PC-9 (cell line): ENCODE measurements at regions not wholly inside any gene's neighbourhood (a gene's known extent, or its start where the extent isn't known, plus 50 kb on each side); places are given as distances from the start of the nearest gene placed in this dataset.
A peak's percentile ranks its signal among the peaks of the same experiment; 100 is the strongest.

ENCODE experiments used
- BruUV-seq: library from RNA; stranded (reverse); fragments of 400-500 nt; replicated peaks from 2 replicates; lab custom pipeline; 2021; lab: Mats Ljungman, UMichigan
- CTCF ChIA-PET: fragments of 300-600 bp; sonication (Branson Sonifier 250); formaldehyde crosslinking; loops from one replicate; lab custom pipeline; 2022; ENCODE audit warnings: antibody characterized with exemption; lab: Charles Lee
- POLR2A ChIA-PET: fragments of 300-600 bp; sonication (Branson Sonifier 250); formaldehyde crosslinking; loops from one replicate; lab custom pipeline; 2022; ENCODE audit warnings: antibody characterized with exemption; ENCODE audit not compliant: unreplicated experiment; lab: Charles Lee
- DNase-seq, 2 experiments: peaks; one replicate each; pipeline versions ENCODE4 v3.0.0 to v3.0.0-alpha.2; 2015 to 2022; ENCODE audit warnings: mixed read lengths in 1 of 2
- H2AFZ ChIP-seq: fragments of 200-600 bp; sonication (generic); 2 replicates; pipeline ENCODE4 v1.8.1; 2017; ENCODE audit warnings: antibody characterized with exemption
- H3F3A ChIP-seq: fragments of 200-600 bp; sonication (generic); 2 replicates; pipeline ENCODE4 v1.8.1; 2017; ENCODE audit warnings: antibody characterized with exemption, mild to moderate bottlenecking, low read depth; ENCODE audit not compliant: insufficient read depth
- H3K27ac ChIP-seq: fragments of 200-600 bp; sonication (generic); 2 replicates; pipeline ENCODE4 v1.6.1; 2016; ENCODE audit warnings: mixed run types
- H3K27me3 ChIP-seq: fragments of 200-600 bp; sonication (generic); 2 replicates; pipeline ENCODE4 v1.6.1; 2016; ENCODE audit warnings: low read depth, mixed run types; ENCODE audit not compliant: insufficient read depth
- H3K36me3 ChIP-seq: fragments of 200-600 bp; sonication (generic); 2 replicates; pipeline ENCODE4 v1.6.1; 2016; ENCODE audit warnings: low read depth, mixed run types
- H3K4me1 ChIP-seq: fragments of 200-600 bp; sonication (generic); replicated peaks from 2 replicates; pipeline ENCODE4 v1.6.1; 2016; ENCODE audit warnings: mixed run types; ENCODE audit not compliant: insufficient read depth
- H3K4me2 ChIP-seq: fragments of 200-600 bp; sonication (generic); 2 replicates; pipeline ENCODE4 v1.6.1; 2017; ENCODE audit warnings: mixed run types
- H3K4me3 ChIP-seq: fragments of 200-600 bp; sonication (generic); 2 replicates; pipeline ENCODE4 v1.6.1; 2016; ENCODE audit warnings: mixed run types
- H3K79me2 ChIP-seq: fragments of 200-600 bp; sonication (generic); 2 replicates; pipeline ENCODE4 v1.6.1; 2017; ENCODE audit warnings: low read depth, mixed run types
- H3K9me2 ChIP-seq: fragments of 200-600 bp; sonication (generic); 2 replicates; pipeline ENCODE4 v1.8.1; 2017; ENCODE audit warnings: mild to moderate bottlenecking; ENCODE audit not compliant: insufficient read depth
- H3K9me3 ChIP-seq: fragments of 200-600 bp; sonication (generic); 2 replicates; pipeline ENCODE4 v1.8.1; 2016; ENCODE audit warnings: low read depth; ENCODE audit not compliant: insufficient read depth
- H4K20me1 ChIP-seq: fragments of 200-600 bp; sonication (generic); 2 replicates; pipeline ENCODE4 v1.8.1; 2017; ENCODE audit not compliant: insufficient read depth
- EZH2 ChIP-seq: fragments of 200-600 bp; sonication (generic); IDR thresholded peaks from 2 replicates; pipeline ENCODE4 v1.8.0; 2017; ENCODE audit warnings: antibody characterized with exemption, low read depth
- intact Hi-C: fragments of 100-400 bp; cut with micrococcal nuclease; formaldehyde crosslinking; loops from one replicate; pipeline ENCODE4 v1.10.0; 2022; ENCODE audit not compliant: unreplicated experiment
- TF ChIP-seq, protein P1 (sequence below): fragments of 200-600 bp; sonication (generic); conservative IDR thresholded peaks from 2 replicates; pipeline ENCODE4 v1.6.1; 2017; ENCODE audit warnings: mixed run types, antibody characterized with exemption, mild to moderate bottlenecking, moderate library complexity

- peak in 1 of 2 experiments; percentile 25 for DNase-seq
- CTCF ChIA-PET: no interaction called here
- H3F3A ChIP-seq: peaks cover 16% of the 10 kb centered on the region
- H3K4me3 ChIP-seq: no peak overlapping the region
- H3K79me2 ChIP-seq: no peaks in the 10 kb centered on the region
- H4K20me1 ChIP-seq: no peaks in the 10 kb centered on the region
- TF ChIP-seq, protein P1, sequence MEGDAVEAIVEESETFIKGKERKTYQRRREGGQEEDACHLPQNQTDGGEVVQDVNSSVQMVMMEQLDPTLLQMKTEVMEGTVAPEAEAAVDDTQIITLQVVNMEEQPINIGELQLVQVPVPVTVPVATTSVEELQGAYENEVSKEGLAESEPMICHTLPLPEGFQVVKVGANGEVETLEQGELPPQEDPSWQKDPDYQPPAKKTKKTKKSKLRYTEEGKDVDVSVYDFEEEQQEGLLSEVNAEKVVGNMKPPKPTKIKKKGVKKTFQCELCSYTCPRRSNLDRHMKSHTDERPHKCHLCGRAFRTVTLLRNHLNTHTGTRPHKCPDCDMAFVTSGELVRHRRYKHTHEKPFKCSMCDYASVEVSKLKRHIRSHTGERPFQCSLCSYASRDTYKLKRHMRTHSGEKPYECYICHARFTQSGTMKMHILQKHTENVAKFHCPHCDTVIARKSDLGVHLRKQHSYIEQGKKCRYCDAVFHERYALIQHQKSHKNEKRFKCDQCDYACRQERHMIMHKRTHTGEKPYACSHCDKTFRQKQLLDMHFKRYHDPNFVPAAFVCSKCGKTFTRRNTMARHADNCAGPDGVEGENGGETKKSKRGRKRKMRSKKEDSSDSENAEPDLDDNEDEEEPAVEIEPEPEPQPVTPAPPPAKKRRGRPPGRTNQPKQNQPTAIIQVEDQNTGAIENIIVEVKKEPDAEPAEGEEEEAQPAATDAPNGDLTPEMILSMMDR: no peak
- no peak for TF ChIP-seq EZH2
- H3K27ac ChIP-seq: no peak overlapping the region
- no peaks in the 10 kb centered on the region for H3K36me3 ChIP-seq
- POLR2A ChIA-PET: no interaction called here
- intact Hi-C loops: no loop called here
- H2AFZ ChIP-seq: no peak overlapping the region
- no peaks in the 10 kb centered on the region for H3K9me2 ChIP-seq
- H3K27me3 ChIP-seq: no peaks in the 10 kb centered on the region
- BruUV-seq: no TSS peak
- H3K9me3 ChIP-seq: no peaks in the 10 kb centered on the region
- no peak overlapping the region for H3K4me2 ChIP-seq
- peaks cover 16% of the 10 kb centered on the region for H3K4me1 ChIP-seq
These were observed 98.7 kb upstream of the IFNE start for GRCh38 chr9:21580636-21581378.

DNA sequence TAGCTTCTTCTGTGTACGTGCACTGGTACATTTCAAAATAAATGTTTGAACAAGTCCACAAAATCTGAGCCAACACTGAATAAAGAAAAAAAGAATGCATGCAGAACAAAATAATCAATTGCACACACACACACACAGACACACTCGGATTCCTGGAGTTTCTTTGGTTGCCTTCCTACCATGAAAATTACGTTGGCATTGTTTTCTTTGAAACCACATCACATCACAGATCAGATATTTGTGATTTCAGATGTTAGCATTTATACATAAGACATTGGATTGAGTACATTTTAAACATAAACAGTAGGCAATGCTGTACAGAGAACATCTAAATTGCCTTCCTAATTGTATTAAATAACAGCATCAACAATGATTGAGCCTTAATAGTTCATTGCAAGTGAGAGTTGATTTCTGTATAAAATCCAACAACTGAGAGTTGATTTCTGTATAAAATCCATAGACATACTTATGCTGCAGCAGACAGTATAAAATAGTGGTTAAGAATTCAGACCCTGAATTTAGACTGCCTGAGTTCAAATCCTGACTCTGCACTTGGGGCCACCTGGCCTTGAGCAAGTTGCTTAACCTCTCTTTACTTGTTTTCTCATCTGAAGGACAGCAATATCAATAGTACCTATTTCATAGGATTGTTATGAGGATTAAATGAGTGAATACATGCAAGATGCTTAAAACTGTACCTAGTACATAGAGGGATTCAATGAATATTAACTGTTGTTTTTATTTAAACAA, 101.7 kb upstream of the IFNE start:
- Histone ChIP-seq H3K36me3 (no peaks in the 10 kb centered on the region), H3K9me3 (no peaks in the 10 kb centered on the region), H3K27ac (no peak overlapping the region), H3K27me3 (no peaks in the 10 kb centered on the region), H3K4me1 (no peaks in the 10 kb centered on the region), H4K20me1 (no peaks in the 10 kb centered on the region), H3K4me2 (no peak overlapping the region), H2AFZ (no peak overlapping the region), H3K79me2 (no peaks in the 10 kb centered on the region; the same call in 1 of the 2 replicates), H3K9me2 (no peaks in the 10 kb centered on the region), H3K4me3 (no peak overlapping the region), H3F3A (no peaks in the 10 kb centered on the region)
- ChIA-PET POLR2A (no interaction called here), CTCF (no interaction called here)
- no TSS peak for BruUV-seq
- TF ChIP-seq, protein P1: no peak
- no peak for TF ChIP-seq EZH2
- intact Hi-C loops: no loop called here
- no peak for DNase-seq

DNA sequence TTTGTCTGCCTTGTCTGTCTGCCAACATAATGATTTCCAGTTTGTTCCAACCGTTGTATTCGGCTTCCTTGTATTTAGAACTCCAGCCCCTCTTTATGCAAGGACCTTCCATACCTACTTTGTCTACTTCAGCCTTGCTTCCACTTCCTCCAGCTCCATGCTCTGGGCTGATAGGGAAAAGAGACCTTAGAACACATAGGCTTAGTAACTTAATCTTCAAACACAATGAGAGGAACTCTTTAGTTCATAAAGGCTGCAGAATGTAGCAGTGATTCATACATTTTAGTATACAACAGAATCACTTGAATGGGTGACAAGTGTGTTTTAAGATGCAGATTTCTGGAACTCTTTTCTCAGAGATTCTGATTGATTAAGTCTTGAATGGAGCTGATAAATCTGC, 102.8 kb upstream of the IFNE start:
- Histone ChIP-seq H3K9me3 (no peaks in the 10 kb centered on the region), H3K27ac (no peak overlapping the region), H3K79me2 (no peaks in the 10 kb centered on the region; the same call in 1 of the 2 replicates), H3K36me3 (no peaks in the 10 kb centered on the region), H3K4me3 (no peak overlapping the region), H3K9me2 (no peaks in the 10 kb centered on the region), H3F3A (no peaks in the 10 kb centered on the region), H3K27me3 (no peaks in the 10 kb centered on the region), H3K4me2 (no peak overlapping the region), H3K4me1 (peaks cover 4% of the 10 kb centered on the region), H2AFZ (no peak overlapping the region), H4K20me1 (no peaks in the 10 kb centered on the region)
- intact Hi-C loops: no loop called here
- no peak for DNase-seq
- BruUV-seq: no TSS peak
- TF ChIP-seq, protein P1: no peak
- no peak for TF ChIP-seq EZH2
- CTCF ChIA-PET: no interaction called here
- POLR2A ChIA-PET: no interaction called here
